DND-41 (cell line): ENCODE measurements at regions not wholly inside any gene's neighbourhood (a gene's known extent, or its start where the extent isn't known, plus 50 kb on each side); places are given as distances from the start of the nearest gene placed in this dataset.

Experiments used
- ATAC-seq: fragments of 200-7000 bp; cut with Tn5 transposase; 3 replicates; pipeline ENCODE4 v1.9.1; 2021; ENCODE audit warnings: low read depth; ENCODE audit not compliant: insufficient read depth
- DNase-seq: peaks from one replicate; pipeline ENCODE4 v3.0.0-alpha.2; 2020
- H2AFZ ChIP-seq: 2 replicates; pipeline ENCODE4 v1.6.0; 2012; ENCODE audit warnings: low read depth, low read length
- H3K27ac ChIP-seq: 2 replicates; pipeline ENCODE4 v1.5.1; 2012; ENCODE audit warnings: low read length, inconsistent platforms
- H3K27me3 ChIP-seq: fragments of 200-600 bp; sonication (generic); 2 replicates; pipeline ENCODE4 v1.6.0; 2012; ENCODE audit warnings: low read length, mild to moderate bottlenecking, inconsistent platforms; ENCODE audit not compliant: insufficient read depth, poor library complexity
- H3K36me3 ChIP-seq: 2 replicates; pipeline ENCODE4 v1.5.1; 2012; ENCODE audit warnings: low read length, inconsistent platforms; ENCODE audit not compliant: insufficient read depth
- H3K4me1 ChIP-seq: 2 replicates; pipeline ENCODE4 v1.5.1; 2012; ENCODE audit warnings: mild to moderate bottlenecking, low read length; ENCODE audit not compliant: insufficient read depth
- H3K4me2 ChIP-seq: 2 replicates; pipeline ENCODE4 v1.6.0; 2012; ENCODE audit warnings: mild to moderate bottlenecking, moderate library complexity, low read length, inconsistent platforms; ENCODE audit not compliant: insufficient read depth
- H3K4me3 ChIP-seq, 2 experiments: fragments of 200-600 bp in 1 of 2; shearing (Covaris generic) in 1 of 2; 2 replicates each; pipeline ENCODE4 v1.5.1; 2012 to 2016; ENCODE audit warnings: inconsistent platforms in 2 of 2, low read length in 2 of 2, mild to moderate bottlenecking in 2 of 2, low read depth in 1 of 2, moderate library complexity in 1 of 2
- H3K79me2 ChIP-seq: 2 replicates; pipeline ENCODE4 v1.6.0; 2012; ENCODE audit warnings: low read length, inconsistent platforms; ENCODE audit not compliant: insufficient read depth
- H3K9ac ChIP-seq: 2 replicates; pipeline ENCODE4 v1.6.0; 2012; ENCODE audit warnings: low read depth, mild to moderate bottlenecking, inconsistent platforms, low read length, moderate library complexity
- H3K9me3 ChIP-seq: 2 replicates; pipeline ENCODE4 v1.5.1; 2012; ENCODE audit warnings: low read length, moderate library complexity, mild to moderate bottlenecking, inconsistent platforms; ENCODE audit not compliant: insufficient read depth, severe bottlenecking
- H4K20me1 ChIP-seq: 2 replicates; pipeline ENCODE4 v1.6.0; 2012; ENCODE audit warnings: low read length; ENCODE audit not compliant: insufficient read depth
- CTCF ChIP-seq: IDR thresholded peaks from 2 replicates; pipeline ENCODE4 v1.5.1; 2012; ENCODE audit warnings: borderline replicate concordance, low read length, moderate library complexity, mild to moderate bottlenecking; ENCODE audit not compliant: poor library complexity, severe bottlenecking; ENCODE audit errors: extremely low read depth
- EZH2 ChIP-seq: IDR thresholded peaks from 3 replicates; pipeline ENCODE4 v1.6.1; 2012; ENCODE audit warnings: borderline replicate concordance, low read depth, mild to moderate bottlenecking, moderate library complexity, low read length, inconsistent platforms; ENCODE audit not compliant: severe bottlenecking

- H3K79me2 ChIP-seq = no peaks in the 10 kb centered on the region
- H3K4me3 ChIP-seq = no peak overlapping the region
- H4K20me1 ChIP-seq = no peaks in the 10 kb centered on the region
- H3K9ac ChIP-seq = no peak overlapping the region
- TF ChIP-seq CTCF = no peak
- no peak for DNase-seq
- no peak overlapping the region for H3K27ac ChIP-seq
- no peak overlapping the region for H2AFZ ChIP-seq
- no peaks in the 10 kb centered on the region for H3K4me1 ChIP-seq
- H3K27me3 ChIP-seq = no peaks in the 10 kb centered on the region
- H3K4me2 ChIP-seq = no peak overlapping the region
- H3K36me3 ChIP-seq = no peaks in the 10 kb centered on the region
- H3K9me3 ChIP-seq = no peaks in the 10 kb centered on the region
- no peak for ATAC-seq
Observed at GRCh38 chr12:19808371-19808770, 369.1 kb downstream of the AEBP2 start.

GRCh38 chr12:19810213-19810612 is 370.9 kb downstream of the AEBP2 start:
- no peak overlapping the region for H3K27ac ChIP-seq
- no peaks in the 10 kb centered on the region for H3K79me2 ChIP-seq
- DNase-seq (no peak), ATAC-seq (no peak)
- H3K9ac ChIP-seq = no peak overlapping the region
- no peak for TF ChIP-seq CTCF
- TF ChIP-seq EZH2 = no peak
- H2AFZ ChIP-seq = no peak overlapping the region
- H3K4me3 ChIP-seq = no peak overlapping the region
- no peaks in the 10 kb centered on the region for H3K36me3 ChIP-seq
- no peaks in the 10 kb centered on the region for H4K20me1 ChIP-seq
- no peaks in the 10 kb centered on the region for H3K27me3 ChIP-seq
- no peak overlapping the region for H3K4me2 ChIP-seq
- no peaks in the 10 kb centered on the region for H3K4me1 ChIP-seq
- H3K9me3 ChIP-seq = no peaks in the 10 kb centered on the region

GRCh38 chr12:19811922-19812321 is 372.6 kb downstream of the AEBP2 start:
- no peak overlapping the region for H3K9ac ChIP-seq
- no peak overlapping the region for H3K4me2 ChIP-seq
- H3K27ac ChIP-seq = no peak overlapping the region
- H3K36me3 ChIP-seq = no peaks in the 10 kb centered on the region
- H3K4me1 ChIP-seq = no peaks in the 10 kb centered on the region
- ATAC-seq (no peak), DNase-seq (no peak)
- H4K20me1 ChIP-seq = no peaks in the 10 kb centered on the region
- no peaks in the 10 kb centered on the region for H3K27me3 ChIP-seq
- no peak overlapping the region for H2AFZ ChIP-seq
- TF ChIP-seq EZH2 = no peak
- TF ChIP-seq CTCF = no peak
- no peaks in the 10 kb centered on the region for H3K9me3 ChIP-seq
- H3K4me3 ChIP-seq = no peak overlapping the region
- no peaks in the 10 kb centered on the region for H3K79me2 ChIP-seq

- no peaks in the 10 kb centered on the region for H3K79me2 ChIP-seq
- TF ChIP-seq EZH2 = no peak
- TF ChIP-seq CTCF = no peak
- no peaks in the 10 kb centered on the region for H3K9me3 ChIP-seq
- H3K4me3 ChIP-seq = no peak overlapping the region
- H3K4me2 ChIP-seq = no peak overlapping the region
- H3K4me1 ChIP-seq = no peaks in the 10 kb centered on the region
- no peak overlapping the region for H2AFZ ChIP-seq
- no peaks in the 10 kb centered on the region for H3K36me3 ChIP-seq
- no peak overlapping the region for H3K9ac ChIP-seq
- H4K20me1 ChIP-seq = no peaks in the 10 kb centered on the region
- H3K27me3 ChIP-seq = no peaks in the 10 kb centered on the region
- no peak for ATAC-seq
- DNase-seq = no peak
- H3K27ac ChIP-seq = no peak overlapping the region
Observed at GRCh38 chr12:19819231-19819630, 379.9 kb downstream of the AEBP2 start.
